ENCODE measurements at regions not wholly inside any gene's neighbourhood (a gene's known extent, or its start where the extent isn't known, plus 50 kb on each side); places are given as distances from the start of the nearest gene placed in this dataset.

DNA sequence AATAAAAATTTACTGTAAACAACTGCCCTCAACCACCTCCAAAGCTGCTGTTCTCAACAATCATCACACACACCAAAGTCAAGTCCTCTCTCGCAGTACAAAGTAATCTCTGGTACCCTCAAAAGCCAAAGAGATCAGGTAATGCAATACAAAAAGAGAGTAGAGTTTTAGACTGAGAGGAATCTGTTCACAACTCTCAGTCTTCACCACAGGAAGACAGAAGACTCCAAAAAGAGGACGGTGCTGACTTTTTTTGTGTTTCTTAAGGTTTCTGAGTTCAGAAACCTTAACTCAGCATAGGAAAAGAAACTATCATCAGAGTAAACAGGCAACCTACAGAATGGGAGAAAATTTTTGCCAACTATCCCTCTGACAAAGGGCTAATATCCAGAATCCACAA, 1072.3 kb upstream of the DIAPH2 start:
- Histone ChIP-seq H3K4me3 (ENCODE audit: low read length) (no peak overlapping the region), H3K27ac (ENCODE audit: low read length) (no peak overlapping the region), H3K27me3 (ENCODE audit: insufficient read depth, low read length) (no peaks in the 10 kb centered on the region), H3K4me1 (ENCODE audit: insufficient read depth, low read length) (no peaks in the 10 kb centered on the region), H3K36me3 (ENCODE audit: insufficient read depth, low read depth, low read length) (no peaks in the 10 kb centered on the region), H3K9me3 (ENCODE audit: insufficient read depth, low read depth, low read length) (no peaks in the 10 kb centered on the region), H3K9ac (ENCODE audit: low read depth, low read length) (no peak overlapping the region)

DNA sequence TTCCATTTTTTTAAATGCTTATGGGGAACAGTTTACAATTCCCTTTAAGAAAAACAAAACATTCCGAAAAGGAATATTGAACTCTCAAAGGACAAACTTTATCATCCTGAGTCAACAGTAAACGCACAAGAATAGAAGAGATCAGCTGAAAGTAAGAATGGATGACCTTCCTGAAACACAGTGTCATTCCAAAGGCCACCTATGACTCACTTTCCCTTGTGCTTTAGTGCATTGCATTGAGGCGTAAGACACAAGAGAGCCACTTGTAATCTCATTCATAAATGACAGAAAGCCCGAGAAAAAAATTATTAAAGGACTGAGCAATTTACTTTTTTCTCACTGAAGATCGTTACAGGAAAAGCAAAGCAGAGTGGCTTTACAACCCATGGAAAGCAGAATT, 1062.4 kb upstream of the DIAPH2 start:
- Histone ChIP-seq H3K36me3 (ENCODE audit: insufficient read depth, low read depth, low read length) (no peaks in the 10 kb centered on the region), H3K27me3 (ENCODE audit: insufficient read depth, low read length) (no peaks in the 10 kb centered on the region), H3K4me1 (ENCODE audit: insufficient read depth, low read length) (no peaks in the 10 kb centered on the region), H3K27ac (ENCODE audit: low read length) (no peak overlapping the region), H3K4me3 (ENCODE audit: low read length) (no peak overlapping the region), H3K9ac (ENCODE audit: low read depth, low read length) (no peak overlapping the region), H3K9me3 (ENCODE audit: insufficient read depth, low read depth, low read length) (no peaks in the 10 kb centered on the region)

DNA sequence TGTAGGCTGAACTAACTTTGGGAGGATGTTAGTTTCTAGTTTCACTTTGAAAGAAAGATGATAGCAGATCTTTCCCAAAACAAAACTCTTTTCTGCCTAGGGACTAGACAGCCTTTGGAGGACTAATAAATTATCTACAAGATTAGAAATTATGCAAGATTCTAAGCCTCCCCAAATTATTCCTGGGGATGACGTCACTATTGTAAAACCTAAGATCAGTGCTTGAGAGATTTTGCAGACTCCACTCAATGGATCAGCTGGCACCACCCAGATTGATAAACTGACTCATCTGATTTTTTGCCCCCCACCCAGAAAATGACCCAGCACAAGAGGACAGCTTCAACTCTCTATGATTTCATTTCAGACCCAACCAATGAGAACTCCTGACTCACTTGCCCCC, 1057.9 kb upstream of the DIAPH2 start:
- Histone ChIP-seq H3K36me3 (ENCODE audit: insufficient read depth, low read depth, low read length) (no peaks in the 10 kb centered on the region), H3K4me3 (ENCODE audit: low read length) (no peak overlapping the region), H3K27me3 (ENCODE audit: insufficient read depth, low read length) (no peaks in the 10 kb centered on the region), H3K4me1 (ENCODE audit: insufficient read depth, low read length) (no peaks in the 10 kb centered on the region), H3K9me3 (ENCODE audit: insufficient read depth, low read depth, low read length) (peaks cover 19% of the 10 kb centered on the region), H3K27ac (ENCODE audit: low read length) (no peak overlapping the region), H3K9ac (ENCODE audit: low read depth, low read length) (no peak overlapping the region)

DNA sequence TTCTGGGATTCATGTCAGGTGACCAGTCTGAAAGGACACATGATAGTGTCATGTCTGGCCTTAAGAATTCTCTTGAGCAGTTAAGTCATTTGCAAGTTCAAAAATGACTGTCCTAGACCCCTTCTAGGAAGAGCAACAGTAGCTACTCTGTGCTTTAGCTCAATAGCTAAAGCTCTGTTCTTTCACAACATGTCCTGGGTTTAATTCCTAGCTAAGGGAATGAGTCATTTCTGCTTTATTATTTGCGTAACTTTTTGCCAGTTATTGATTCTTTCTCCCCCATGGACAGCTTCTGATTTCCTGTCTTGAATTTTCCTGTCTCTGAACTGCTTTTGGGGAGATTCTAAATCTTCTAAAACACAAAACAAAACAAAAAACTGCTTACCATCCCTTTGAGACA, 1055.8 kb upstream of the DIAPH2 start:
- H3K4me1 ChIP-seq (ENCODE audit: insufficient read depth, low read length): no peaks in the 10 kb centered on the region
- H3K9me3 ChIP-seq (ENCODE audit: insufficient read depth, low read depth, low read length): peaks cover 27% of the 10 kb centered on the region
- no peaks in the 10 kb centered on the region for H3K27me3 ChIP-seq (ENCODE audit: insufficient read depth, low read length)
- H3K27ac ChIP-seq (ENCODE audit: low read length): no peak overlapping the region
- H3K9ac ChIP-seq (ENCODE audit: low read depth, low read length): no peak overlapping the region
- no peak overlapping the region for H3K4me3 ChIP-seq (ENCODE audit: low read length)
- H3K36me3 ChIP-seq (ENCODE audit: insufficient read depth, low read depth, low read length): no peaks in the 10 kb centered on the region

DNA sequence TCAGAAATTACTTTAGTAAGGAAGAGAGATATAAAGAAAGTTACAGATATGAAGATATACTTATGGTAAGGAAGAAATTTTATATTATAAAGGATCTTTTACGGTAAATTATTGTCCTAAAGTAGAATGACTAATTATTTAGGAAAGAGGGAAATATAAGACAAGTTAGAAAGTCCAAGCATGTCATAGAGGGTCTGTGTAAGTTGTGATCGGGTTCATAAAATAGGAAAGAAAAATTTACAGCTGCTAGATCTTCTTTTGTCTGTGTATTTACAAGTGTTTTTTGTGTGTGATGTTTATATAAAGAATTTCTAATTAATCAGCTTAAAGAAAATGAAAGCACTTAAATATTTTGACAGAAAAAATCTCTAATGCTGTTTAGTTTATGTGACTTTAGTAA, 1054.9 kb upstream of the DIAPH2 start:
- Histone ChIP-seq H3K36me3 (ENCODE audit: insufficient read depth, low read depth, low read length) (no peaks in the 10 kb centered on the region), H3K27me3 (ENCODE audit: insufficient read depth, low read length) (no peaks in the 10 kb centered on the region), H3K27ac (ENCODE audit: low read length) (no peak overlapping the region), H3K9ac (ENCODE audit: low read depth, low read length) (no peak overlapping the region), H3K4me1 (ENCODE audit: insufficient read depth, low read length) (no peaks in the 10 kb centered on the region), H3K9me3 (ENCODE audit: insufficient read depth, low read depth, low read length) (peaks cover 27% of the 10 kb centered on the region), H3K4me3 (ENCODE audit: low read length) (no peak overlapping the region)

DNA sequence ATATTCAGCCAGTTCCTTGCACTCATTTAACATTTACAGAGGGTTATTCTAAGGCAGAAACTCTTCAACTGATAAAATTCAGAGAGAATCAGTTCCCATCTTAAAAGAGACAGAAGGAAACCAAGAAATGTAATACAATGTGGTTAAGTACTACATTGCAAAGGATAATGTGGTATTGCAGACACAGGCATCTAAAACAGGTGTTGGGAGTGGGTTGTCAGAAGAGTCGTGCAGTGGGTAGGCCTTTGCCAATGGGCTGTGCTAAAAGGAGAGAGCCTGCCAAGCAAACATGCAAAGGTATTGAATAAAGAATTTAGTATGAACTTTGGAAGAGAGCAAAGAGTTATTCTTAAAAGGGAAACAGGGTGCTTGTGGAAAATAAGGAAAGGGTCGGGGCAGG, 1044.4 kb upstream of the DIAPH2 start:
- no peak overlapping the region for H3K27ac ChIP-seq (ENCODE audit: low read length)
- no peaks in the 10 kb centered on the region for H3K27me3 ChIP-seq (ENCODE audit: insufficient read depth, low read length)
- no peaks in the 10 kb centered on the region for H3K4me1 ChIP-seq (ENCODE audit: insufficient read depth, low read length)
- no peaks in the 10 kb centered on the region for H3K36me3 ChIP-seq (ENCODE audit: insufficient read depth, low read depth, low read length)
- no peak overlapping the region for H3K4me3 ChIP-seq (ENCODE audit: low read length)
- no peaks in the 10 kb centered on the region for H3K9me3 ChIP-seq (ENCODE audit: insufficient read depth, low read depth, low read length)
- H3K9ac ChIP-seq (ENCODE audit: low read depth, low read length): no peak overlapping the region

DNA sequence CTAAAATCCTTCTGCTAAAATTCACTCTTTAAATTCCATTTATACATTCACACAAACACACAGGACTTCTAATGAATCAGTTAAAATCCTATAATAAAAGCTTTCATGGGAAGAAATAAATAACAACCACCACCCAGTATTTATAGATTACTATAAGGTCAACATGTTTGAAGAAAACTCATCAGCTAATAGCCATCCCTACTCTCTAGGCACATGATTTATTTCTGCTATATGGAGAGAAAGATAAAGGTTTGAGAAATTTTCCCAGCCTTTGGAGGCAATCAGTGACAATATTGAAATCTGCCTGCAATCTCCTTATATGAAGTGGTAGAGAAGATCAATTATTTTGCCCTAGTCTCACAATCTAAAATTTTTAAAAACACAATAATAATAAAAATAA, 1038.9 kb upstream of the DIAPH2 start:
- Histone ChIP-seq H3K4me3 (ENCODE audit: low read length) (no peak overlapping the region), H3K27ac (ENCODE audit: low read length) (no peak overlapping the region), H3K36me3 (ENCODE audit: insufficient read depth, low read depth, low read length) (no peaks in the 10 kb centered on the region), H3K9me3 (ENCODE audit: insufficient read depth, low read depth, low read length) (no peaks in the 10 kb centered on the region), H3K27me3 (ENCODE audit: insufficient read depth, low read length) (no peaks in the 10 kb centered on the region), H3K4me1 (ENCODE audit: insufficient read depth, low read length) (no peaks in the 10 kb centered on the region), H3K9ac (ENCODE audit: low read depth, low read length) (no peak overlapping the region)

DNA sequence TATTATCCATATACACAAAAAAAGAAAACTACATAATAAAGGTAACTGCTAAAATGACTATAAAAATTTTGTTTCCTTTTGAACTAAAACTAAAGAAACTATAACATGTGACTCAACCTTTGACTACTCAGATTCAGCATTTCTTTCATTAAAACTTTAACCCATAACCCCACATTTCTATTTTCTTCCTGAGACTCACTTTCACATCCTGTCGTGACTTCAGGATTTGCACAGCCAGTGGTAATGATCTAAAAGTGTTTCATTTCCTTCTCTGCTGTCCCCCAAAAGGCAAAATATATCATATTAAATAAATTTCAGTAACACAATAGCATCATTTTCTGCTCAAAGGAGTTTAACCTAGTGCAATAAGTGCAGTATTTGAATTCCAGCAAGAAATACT, 1022.4 kb upstream of the DIAPH2 start:
- Histone ChIP-seq H3K4me3 (ENCODE audit: low read length) (no peak overlapping the region), H3K27ac (ENCODE audit: low read length) (no peak overlapping the region), H3K36me3 (ENCODE audit: insufficient read depth, low read depth, low read length) (no peaks in the 10 kb centered on the region), H3K4me1 (ENCODE audit: insufficient read depth, low read length) (no peaks in the 10 kb centered on the region), H3K27me3 (ENCODE audit: insufficient read depth, low read length) (no peaks in the 10 kb centered on the region), H3K9ac (ENCODE audit: low read depth, low read length) (no peak overlapping the region), H3K9me3 (ENCODE audit: insufficient read depth, low read depth, low read length) (no peaks in the 10 kb centered on the region)

DNA sequence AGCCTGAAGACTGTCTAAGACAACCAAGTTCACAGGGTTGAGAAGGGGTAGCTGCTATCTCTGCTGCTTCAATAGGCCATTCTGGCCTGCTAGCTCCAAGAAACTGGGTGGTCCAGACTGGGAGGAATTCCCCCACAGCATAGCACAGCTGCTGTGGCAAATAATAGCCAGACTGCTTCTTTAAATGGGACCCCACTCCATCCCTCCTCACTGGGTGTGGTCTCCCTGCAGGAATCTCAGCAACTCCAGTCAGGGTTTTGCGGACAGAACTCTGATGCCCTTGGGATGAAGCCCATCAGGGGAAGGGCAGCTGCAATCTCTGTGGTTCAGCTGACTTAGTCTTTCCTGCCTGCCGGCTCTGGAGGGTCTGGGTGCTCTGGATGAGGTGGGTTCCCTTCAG, 1018.6 kb upstream of the DIAPH2 start:
- Histone ChIP-seq H3K9ac (ENCODE audit: low read depth, low read length) (no peak overlapping the region), H3K36me3 (ENCODE audit: insufficient read depth, low read depth, low read length) (no peaks in the 10 kb centered on the region), H3K9me3 (ENCODE audit: insufficient read depth, low read depth, low read length) (no peaks in the 10 kb centered on the region), H3K27ac (ENCODE audit: low read length) (no peak overlapping the region), H3K4me1 (ENCODE audit: insufficient read depth, low read length) (no peaks in the 10 kb centered on the region), H3K27me3 (ENCODE audit: insufficient read depth, low read length) (no peaks in the 10 kb centered on the region), H3K4me3 (ENCODE audit: low read length) (no peak overlapping the region)

DNA sequence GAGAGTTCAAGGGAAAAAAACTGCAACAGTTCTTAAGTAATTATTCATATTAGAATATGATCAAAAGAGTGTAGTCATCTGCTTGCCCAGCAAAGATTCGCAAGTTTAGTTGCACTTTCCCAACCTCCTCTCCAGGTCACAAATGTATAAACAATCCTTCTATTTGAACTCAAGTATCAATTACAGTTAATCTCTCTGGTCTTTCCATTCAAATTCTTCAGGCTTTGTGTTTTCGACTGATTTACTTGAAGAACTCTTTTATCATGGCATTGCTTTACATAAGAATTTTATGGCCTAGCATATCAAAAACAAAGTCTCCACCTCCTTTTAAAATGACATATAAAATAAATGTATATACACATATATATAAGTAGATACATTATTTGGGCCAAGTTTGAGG, 1009.6 kb upstream of the DIAPH2 start:
- Histone ChIP-seq H3K4me3 (ENCODE audit: low read length) (no peak overlapping the region), H3K27ac (ENCODE audit: low read length) (no peak overlapping the region), H3K36me3 (ENCODE audit: insufficient read depth, low read depth, low read length) (no peaks in the 10 kb centered on the region), H3K9me3 (ENCODE audit: insufficient read depth, low read depth, low read length) (no peaks in the 10 kb centered on the region), H3K4me1 (ENCODE audit: insufficient read depth, low read length) (no peaks in the 10 kb centered on the region), H3K27me3 (ENCODE audit: insufficient read depth, low read length) (no peaks in the 10 kb centered on the region), H3K9ac (ENCODE audit: low read depth, low read length) (no peak overlapping the region)

DNA sequence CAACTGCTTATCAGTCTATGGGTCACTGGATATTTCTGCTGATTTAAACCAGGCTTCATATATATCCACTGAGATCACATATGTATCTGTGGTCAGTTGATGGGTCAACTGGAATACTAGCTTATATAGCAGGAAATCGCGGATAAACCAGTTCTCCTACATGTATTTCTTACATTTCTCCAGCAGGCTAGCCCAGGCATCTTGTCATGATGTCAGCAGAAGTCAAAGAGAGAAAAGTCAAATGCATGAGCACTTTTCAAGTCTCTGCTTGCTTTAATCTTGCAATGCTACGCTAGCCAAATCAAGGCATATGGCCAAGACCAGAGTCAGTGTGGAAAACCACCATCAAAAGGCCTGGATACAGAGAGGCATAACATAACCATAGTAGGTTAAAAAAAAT, 1008.8 kb upstream of the DIAPH2 start:
- no peaks in the 10 kb centered on the region for H3K27me3 ChIP-seq (ENCODE audit: insufficient read depth, low read length)

DNA sequence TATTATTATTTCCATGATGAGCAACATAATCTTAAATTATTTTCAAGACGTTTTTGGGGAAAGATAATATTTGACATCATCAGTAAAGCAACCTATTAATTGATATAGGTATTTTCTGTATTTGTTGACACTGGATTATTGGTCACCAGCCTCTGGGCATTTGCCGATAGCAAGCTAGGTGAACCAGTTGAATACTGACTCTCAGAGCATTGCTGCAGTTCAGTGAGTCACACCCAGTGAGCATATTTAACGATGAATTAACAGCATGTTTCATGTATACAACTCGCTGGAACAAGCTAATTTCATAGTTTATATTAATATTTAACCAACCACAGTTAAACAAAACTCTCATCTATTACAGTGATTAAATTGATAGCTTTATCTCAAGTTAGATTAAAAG, 1006.0 kb upstream of the DIAPH2 start:
- Histone ChIP-seq H3K27ac (ENCODE audit: low read length) (no peak overlapping the region), H3K4me3 (ENCODE audit: low read length) (no peak overlapping the region), H3K27me3 (ENCODE audit: insufficient read depth, low read length) (no peaks in the 10 kb centered on the region), H3K36me3 (ENCODE audit: insufficient read depth, low read depth, low read length) (no peaks in the 10 kb centered on the region), H3K9me3 (ENCODE audit: insufficient read depth, low read depth, low read length) (no peaks in the 10 kb centered on the region), H3K4me1 (ENCODE audit: insufficient read depth, low read length) (no peaks in the 10 kb centered on the region), H3K9ac (ENCODE audit: low read depth, low read length) (no peak overlapping the region)

More for the DNA sequence above, 1008.8 kb upstream of the DIAPH2 start:
- H3K36me3 ChIP-seq (ENCODE audit: insufficient read depth, low read depth, low read length): no peaks in the 10 kb centered on the region
- H3K27ac ChIP-seq (ENCODE audit: low read length): no peak overlapping the region
- H3K9ac ChIP-seq (ENCODE audit: low read depth, low read length): no peak overlapping the region
- H3K9me3 ChIP-seq (ENCODE audit: insufficient read depth, low read depth, low read length): no peaks in the 10 kb centered on the region
- no peak overlapping the region for H3K4me3 ChIP-seq (ENCODE audit: low read length)
- no peaks in the 10 kb centered on the region for H3K4me1 ChIP-seq (ENCODE audit: insufficient read depth, low read length)

DNA sequence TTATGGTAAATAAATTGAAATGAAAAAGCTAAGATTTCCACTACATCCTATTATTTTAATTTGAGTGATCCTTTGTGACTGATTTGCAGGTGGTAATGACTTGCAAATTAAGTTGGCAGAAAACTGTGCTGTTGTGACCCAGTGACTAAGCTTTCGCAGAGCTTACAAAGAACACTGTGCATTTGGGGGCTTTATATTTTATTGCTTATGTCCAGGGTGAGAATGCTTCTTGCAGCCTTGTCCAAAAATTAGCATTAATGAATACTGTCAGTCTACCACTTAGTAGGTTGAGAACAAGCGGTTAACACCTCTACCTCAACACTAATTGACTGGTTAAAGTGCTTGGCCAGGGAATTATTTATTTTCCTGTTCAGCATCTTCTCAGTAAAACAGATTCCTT, 991.3 kb upstream of the DIAPH2 start:
- no peaks in the 10 kb centered on the region; the same call in 1 of the 2 replicates for H3K9me3 ChIP-seq (ENCODE audit: insufficient read depth, low read depth, low read length)
- no peak overlapping the region for H3K27ac ChIP-seq (ENCODE audit: low read length)
- no peak overlapping the region for H3K4me3 ChIP-seq (ENCODE audit: low read length)

More for the DNA sequence above, 991.3 kb upstream of the DIAPH2 start:
- H3K4me1 ChIP-seq (ENCODE audit: insufficient read depth, low read length): no peaks in the 10 kb centered on the region; the same call in 1 of the 2 replicates
- H3K36me3 ChIP-seq (ENCODE audit: insufficient read depth, low read depth, low read length): no peaks in the 10 kb centered on the region
- H3K27me3 ChIP-seq (ENCODE audit: insufficient read depth, low read length): no peaks in the 10 kb centered on the region
- no peak overlapping the region for H3K9ac ChIP-seq (ENCODE audit: low read depth, low read length)
